Astrocyte (in vitro differentiated cells and primary cell): ENCODE measurements at regions not wholly inside any gene's neighbourhood (a gene's known extent, or its start where the extent isn't known, plus 50 kb on each side); places are given as distances from the start of the nearest gene placed in this dataset.

Experiments used
- DNase-seq: peaks from one replicate; pipeline ENCODE4 v3.0.0-alpha.2; 2010; ENCODE audit warnings: low read depth
- FAIRE-seq: peaks from 2 replicates; lab custom pipeline; 2011; peaks lifted over from hg19 to GRCh38; lab: Jason Lieb, UNC
- H2AFZ ChIP-seq: 2 replicates; pipeline ENCODE4 v1.6.0; 2012; ENCODE audit warnings: low read depth, low read length, inconsistent platforms
- H3K27ac ChIP-seq: 2 replicates; pipeline ENCODE4 v1.5.1; 2011; ENCODE audit warnings: low read depth, low read length, inconsistent platforms
- H3K27me3 ChIP-seq: 2 replicates; pipeline ENCODE4 v1.6.0; 2011; ENCODE audit warnings: low read length, inconsistent platforms; ENCODE audit not compliant: insufficient read depth
- H3K36me3 ChIP-seq: 2 replicates; pipeline ENCODE4 v1.5.1; 2011; ENCODE audit warnings: low read length, inconsistent platforms; ENCODE audit not compliant: insufficient read depth
- H3K4me1 ChIP-seq: 2 replicates; pipeline ENCODE4 v1.5.1; 2011; ENCODE audit warnings: low read length, inconsistent platforms; ENCODE audit not compliant: insufficient read depth
- H3K4me2 ChIP-seq: 2 replicates; pipeline ENCODE4 v1.6.0; 2012; ENCODE audit warnings: low read length, inconsistent platforms
- H3K4me3 ChIP-seq: 2 replicates; pipeline ENCODE4 v1.5.1; 2011; ENCODE audit warnings: low read depth, mild to moderate bottlenecking, low read length, inconsistent platforms; ENCODE audit not compliant: insufficient read depth
- H3K79me2 ChIP-seq: 2 replicates; pipeline ENCODE4 v1.6.0; 2012; ENCODE audit warnings: mild to moderate bottlenecking, low read length, inconsistent platforms; ENCODE audit not compliant: insufficient read depth
- H3K9ac ChIP-seq: 2 replicates; pipeline ENCODE4 v1.6.0; 2012; ENCODE audit warnings: mild to moderate bottlenecking, low read length, inconsistent platforms
- H3K9me3 ChIP-seq: 2 replicates; pipeline ENCODE4 v1.5.1; 2012; ENCODE audit warnings: low read depth, mild to moderate bottlenecking, low read length, inconsistent platforms; ENCODE audit not compliant: insufficient read depth
- H4K20me1 ChIP-seq: 2 replicates; pipeline ENCODE4 v1.6.0; 2012; ENCODE audit warnings: low read length, inconsistent platforms; ENCODE audit not compliant: insufficient read depth
- H3K27ac Mint-ChIP-seq: one replicate; pipeline ENCODE4 v1.8.0; 2021; ENCODE audit warnings: mild to moderate bottlenecking, mixed read lengths; ENCODE audit not compliant: unreplicated experiment
- H3K27me3 Mint-ChIP-seq: one replicate; pipeline ENCODE4 v1.8.0; 2021; ENCODE audit warnings: low read depth, mixed read lengths; ENCODE audit not compliant: unreplicated experiment
- H3K36me3 Mint-ChIP-seq: one replicate; pipeline ENCODE4 v1.8.0; 2021; ENCODE audit warnings: low read depth, mixed read lengths; ENCODE audit not compliant: unreplicated experiment
- H3K4me1 Mint-ChIP-seq: one replicate; pipeline ENCODE4 v1.8.0; 2021; ENCODE audit warnings: low read depth, mixed read lengths; ENCODE audit not compliant: unreplicated experiment
- H3K4me3 Mint-ChIP-seq: one replicate; pipeline ENCODE4 v1.8.0; 2021; ENCODE audit warnings: mild to moderate bottlenecking, moderate library complexity, mixed read lengths; ENCODE audit not compliant: unreplicated experiment
- H3K9me3 Mint-ChIP-seq: one replicate; pipeline ENCODE4 v1.8.0; 2021; ENCODE audit warnings: mild to moderate bottlenecking, mixed read lengths; ENCODE audit not compliant: unreplicated experiment
- CTCF ChIP-seq: IDR thresholded peaks from 2 replicates; pipeline ENCODE4 v1.5.1; 2011; ENCODE audit warnings: low read depth, mild to moderate bottlenecking, inconsistent platforms, low read length, moderate library complexity; ENCODE audit not compliant: insufficient read depth
- EZH2 ChIP-seq: IDR thresholded peaks from 2 replicates; pipeline ENCODE4 v1.6.1; 2012; ENCODE audit warnings: mild to moderate bottlenecking, low read length, inconsistent platforms; ENCODE audit not compliant: insufficient read depth

- no peaks in the 10 kb centered on the region for H3K4me1 ChIP-seq
- no peaks in the 10 kb centered on the region for H3K36me3 ChIP-seq
- H4K20me1 ChIP-seq: no peaks in the 10 kb centered on the region
- H3K4me2 ChIP-seq: no peak overlapping the region
- peaks cover 49% of the 10 kb centered on the region for H3K27me3 Mint-ChIP-seq
- H3K4me3 ChIP-seq: no peak overlapping the region
- H3K36me3 Mint-ChIP-seq: no peaks in the 10 kb centered on the region
- H3K9me3 Mint-ChIP-seq: peaks cover 13% of the 10 kb centered on the region
- H3K4me3 Mint-ChIP-seq: no peak overlapping the region
- no peak overlapping the region for H2AFZ ChIP-seq
- FAIRE-seq (no peak), DNase-seq (no peak)
- no peaks in the 10 kb centered on the region for H3K9me3 ChIP-seq
- H3K9ac ChIP-seq: no peak overlapping the region
- no peaks in the 10 kb centered on the region for H3K79me2 ChIP-seq
- no peak for TF ChIP-seq EZH2
- no peak overlapping the region for H3K27ac Mint-ChIP-seq
- H3K4me1 Mint-ChIP-seq: peaks cover 5% of the 10 kb centered on the region
- H3K27ac ChIP-seq: no peak overlapping the region
- H3K27me3 ChIP-seq: peaks cover 16% of the 10 kb centered on the region
Measured at GRCh38 chr15:69895202-69895601, 202.5 kb downstream of the TLE3 start.

GRCh38 chr15:69896606-69897005 lies 201.1 kb downstream of the TLE3 start:
- Histone ChIP-seq H3K4me2 (no peak overlapping the region), H3K9me3 (no peaks in the 10 kb centered on the region), H3K4me3 (no peak overlapping the region), H3K36me3 (no peaks in the 10 kb centered on the region), H3K27ac (no peak overlapping the region), H4K20me1 (no peaks in the 10 kb centered on the region), H3K4me1 (no peaks in the 10 kb centered on the region), H3K9ac (no peak overlapping the region), H3K27me3 (peaks cover 15% of the 10 kb centered on the region), H2AFZ (no peak overlapping the region), H3K79me2 (no peaks in the 10 kb centered on the region)
- FAIRE-seq (no peak), DNase-seq (no peak)
- Mint-ChIP-seq H3K4me1 (peaks cover 5% of the 10 kb centered on the region), H3K4me3 (no peak overlapping the region), H3K36me3 (no peaks in the 10 kb centered on the region), H3K27me3 (peaks cover 56% of the 10 kb centered on the region), H3K9me3 (peaks cover 10% of the 10 kb centered on the region), H3K27ac (no peak overlapping the region)
- no peak for TF ChIP-seq EZH2
- TF ChIP-seq CTCF: no peak

DNA sequence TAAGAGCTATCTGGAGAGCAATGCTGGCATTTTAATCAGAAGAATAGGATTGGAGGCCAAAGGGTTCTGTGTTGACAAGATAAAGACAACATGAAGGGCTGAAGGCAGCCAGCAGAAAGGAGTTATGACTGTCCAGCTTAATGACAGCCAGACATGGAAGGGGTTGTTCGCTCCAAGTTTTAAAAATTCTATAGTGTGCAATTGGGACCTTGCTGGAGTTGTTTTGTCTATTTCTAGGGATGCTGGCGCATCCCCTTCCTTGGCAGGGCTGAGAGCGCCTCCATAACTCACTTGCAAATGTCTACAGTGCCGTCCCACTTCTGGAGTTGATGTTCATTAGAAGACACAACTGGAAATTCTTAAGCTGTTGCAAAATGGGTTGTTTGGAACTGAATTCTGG lies 200.7 kb downstream of the TLE3 start:
- H3K36me3 ChIP-seq: no peaks in the 10 kb centered on the region
- H2AFZ ChIP-seq: no peak overlapping the region
- H3K4me1 Mint-ChIP-seq: peaks cover 5% of the 10 kb centered on the region
- H3K27me3 Mint-ChIP-seq: peaks cover 56% of the 10 kb centered on the region
- H3K9me3 Mint-ChIP-seq: peaks cover 10% of the 10 kb centered on the region
- no peak overlapping the region for H3K4me3 Mint-ChIP-seq
- H3K9me3 ChIP-seq: no peaks in the 10 kb centered on the region
- H3K4me2 ChIP-seq: no peak overlapping the region
- no peak overlapping the region for H3K9ac ChIP-seq
- no peaks in the 10 kb centered on the region for H3K79me2 ChIP-seq
- no peaks in the 10 kb centered on the region for H3K36me3 Mint-ChIP-seq
- H3K27me3 ChIP-seq: peaks cover 15% of the 10 kb centered on the region
- FAIRE-seq: no peak
- DNase-seq: no peak
- no peaks in the 10 kb centered on the region for H4K20me1 ChIP-seq
- no peaks in the 10 kb centered on the region for H3K4me1 ChIP-seq
- TF ChIP-seq EZH2 (no peak), CTCF (no peak)
- no peak overlapping the region for H3K27ac ChIP-seq
- H3K27ac Mint-ChIP-seq: no peak overlapping the region
- no peak overlapping the region for H3K4me3 ChIP-seq
